Heart right ventricle (tissue), 16 donors: ENCODE measurements at regions not wholly inside any gene's neighbourhood (a gene's known extent, or its start where the extent isn't known, plus 50 kb on each side); places are given as distances from the start of the nearest gene placed in this dataset.
"Not testable (repeated sequence)": the region's sequence is repeated elsewhere in the genome, so short reads cannot be mapped to it uniquely, and the experiment has no call there.

Experiments used
- ATAC-seq, 8 donors: fragments of 200-7000 bp; cut with Tn5 transposase; one replicate each; pipeline ENCODE4 v1.9.1; 2020; ENCODE audit warnings: mild to moderate bottlenecking in 8 of 8, moderate library complexity in 8 of 8, moderate number of reproducible peaks in 1 of 8
- DNase-seq, 2 donors: peaks; one replicate each; pipeline ENCODE4 v3.0.0-alpha.2; 2020
- H3K27ac ChIP-seq, 10 donors: fragments of 200-600 bp; sonication (generic) in 2 of 10; one replicate each; pipeline versions ENCODE4 v1.5.0 to v1.8.0; 2020 to 2022; ENCODE audit warnings: mild to moderate bottlenecking in 3 of 10
- H3K27me3 ChIP-seq, 7 donors: fragments of 200-600 bp; one replicate each; pipeline ENCODE4 v1.8.0; 2021 to 2022; ENCODE audit warnings: mild to moderate bottlenecking in 2 of 7
- H3K36me3 ChIP-seq, 9 donors: fragments of 200-600 bp; sonication (generic) in 1 of 9; one replicate each; pipeline versions ENCODE4 v1.5.0 to v1.8.0; 2020 to 2022; ENCODE audit warnings: mild to moderate bottlenecking in 2 of 9
- H3K4me1 ChIP-seq, 9 donors: fragments of 200-600 bp; sonication (generic) in 1 of 9; one replicate each; pipeline versions ENCODE4 v1.5.0 to v1.8.0; 2020 to 2022; ENCODE audit warnings: mild to moderate bottlenecking in 4 of 9
- H3K4me3 ChIP-seq, 10 donors: fragments of 200-600 bp; sonication (generic) in 2 of 10; one replicate each; pipeline versions ENCODE4 v1.5.0 to v1.8.0; 2020 to 2022; ENCODE audit warnings: mild to moderate bottlenecking in 7 of 10, moderate library complexity in 2 of 10
- H3K9me3 ChIP-seq, 11 donors: fragments of 200-600 bp in 10 of 11; sonication (generic) in 2 of 11; one replicate each; pipeline versions ENCODE4 v1.5.0 to v1.8.0; 2013 to 2022; ENCODE audit warnings: mild to moderate bottlenecking in 2 of 11, control low read depth in 1 of 11, moderate library complexity in 1 of 11
- CTCF ChIP-seq, 9 donors: fragments of 200-600 bp; sonication (generic) in 2 of 9; IDR thresholded peaks; one replicate each; pipeline versions ENCODE4 v1.5.0 to v1.8.0; 2021 to 2022; ENCODE audit warnings: antibody characterized with exemption in 9 of 9, mild to moderate bottlenecking in 5 of 9, moderate library complexity in 1 of 9
- WGBS, 2 donors: extraction: QIAGEN DNeasy Blood & Tissue Kit; methylation state at CpG; one replicate each; pipeline ENCODE4 v1.1.7; 2013; ENCODE audit warnings: inconsistent platforms in 1 of 2; 5-methylcytosine and 5-hydroxymethylcytosine counted together
- intact Hi-C, 10 donors: fragments of 100-400 bp; cut with DNase I; formaldehyde crosslinking; loops; one replicate each; pipeline versions ENCODE4 v1.11.1 to v1.14.2; 2022
- donor health status: Arrhythmogenic right ventricular cardiomyopathy.
- donor health status: ischemic (EF 13 %, LVEDD 7.1; RV severe dilation, severe dysfunction).
- donor health status: healthy with polysubstance abuse.
- donor health status: DM: no; HTN: yes; CAD: no.
- donor health status: DM: no; HTN: no; CAD: no.
- donor health status: ischemic (EF 25% LVEDD 6.9; RV normal size, moderate dysfunction).
- donor health status: ischemic (EF 25% LVEDD 5.7; RV mildly dilated, moderate dysfunction).
- donor health status: healthy.
- donor health status: DM: yes; HTN: yes; CAD: no.
- donor health status: Ischemic cardiomyopathy.
- donor health status: ischemic (EF 35%, LVEDD 5.7; RV mildly dilated, moderate dysfunction).
- donor health status: nonischemic (EF 11% LVEDD 7.7; RV severe dilation, severe dysfunction).
- donor health status: DM: yes; HTN: yes; CAD: no.
- donor health status: PGD.
- donor health status: ischemic (EF 29% LVEDD 5.4; RV normal size, mild dysfunction).
- donor health status: nonischemic (EF 23%, LVEDD 6.1; RV moderate dilation, normal function).

DNA sequence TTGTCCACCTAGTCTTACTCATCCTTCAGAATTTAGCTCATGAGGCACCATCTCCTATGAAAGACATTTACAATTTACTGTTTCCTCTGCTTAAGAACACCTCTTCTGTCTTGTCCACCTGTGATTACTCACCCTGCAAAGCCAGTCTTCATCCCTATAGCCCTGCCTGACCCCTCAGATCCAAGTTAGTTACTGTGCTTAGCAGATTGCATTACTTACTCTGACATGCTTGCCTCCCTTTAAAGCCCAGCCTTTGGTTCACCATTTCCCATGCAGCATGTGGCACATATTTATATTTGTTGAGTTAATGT is 60.9 kb upstream of the VCAM1 start:
- Histone ChIP-seq H3K27me3 (peaks cover 0 to 4% (median 0%) of the 10 kb centered on the region in 7 donors), H3K27ac (no peak overlapping the region), H3K4me3 (no peak overlapping the region), H3K4me1 (peaks cover 0 to 4% (median 0%) of the 10 kb centered on the region in 9 donors), H3K36me3 (no peaks in the 10 kb centered on the region), H3K9me3 (peaks cover 0 to 2% (median 0%) of the 10 kb centered on the region in 11 donors)
- ATAC-seq (no peak), DNase-seq (no peak)
- TF ChIP-seq CTCF (IDR thresholded peaks at IDR 0.05), result no peak
- intact Hi-C loops, result no loop called here

GRCh38 chr1:100661176-100661575 is 58.4 kb upstream of the VCAM1 start:
- intact Hi-C loops, result no loop called here
- ATAC-seq, result no peak

GRCh38 chr1:100668494-100668893 is 51.0 kb upstream of the VCAM1 start:
- 84 to 85% methylated on average over 7 of the region's 7 CpGs for WGBS, 2 donors
- H3K4me1 ChIP-seq, H3K9me3 ChIP-seq, H3K36me3 ChIP-seq, ATAC-seq, DNase-seq, H3K27me3 ChIP-seq, H3K27ac ChIP-seq, intact Hi-C loops, H3K4me3 ChIP-seq: not testable (repeated sequence)

More at GRCh38 chr1:100661176-100661575, 58.4 kb upstream of the VCAM1 start:
- H3K4me3 ChIP-seq, result no peak overlapping the region
- TF ChIP-seq CTCF (IDR thresholded peaks at IDR 0.05), result no peak
- no peak overlapping the region for H3K27ac ChIP-seq
- H3K27me3 ChIP-seq, result peaks cover 0 to 3% (median 0%) of the 10 kb centered on the region in 7 donors
- no peaks in the 10 kb centered on the region for H3K9me3 ChIP-seq
- 89 to 91% methylated on average over 1 of the region's 1 CpG for WGBS, 2 donors
- H3K4me1 ChIP-seq, result peaks cover 0 to 4% (median 0%) of the 10 kb centered on the region in 9 donors
- DNase-seq, result no peak
- no peaks in the 10 kb centered on the region for H3K36me3 ChIP-seq
